NCI-H460 (cell line): ENCODE measurements at regions not wholly inside any gene's neighbourhood (a gene's known extent, or its start where the extent isn't known, plus 50 kb on each side); places are given as distances from the start of the nearest gene placed in this dataset.
"Not testable (repeated sequence)": the region's sequence is repeated elsewhere in the genome, so short reads cannot be mapped to it uniquely, and the experiment has no call there.

Experiments used
- DNase-seq: peaks from one replicate; pipeline ENCODE4 v3.0.0-alpha.2; 2016; ENCODE audit warnings: low read depth; ENCODE audit errors: extremely low read depth

DNA sequence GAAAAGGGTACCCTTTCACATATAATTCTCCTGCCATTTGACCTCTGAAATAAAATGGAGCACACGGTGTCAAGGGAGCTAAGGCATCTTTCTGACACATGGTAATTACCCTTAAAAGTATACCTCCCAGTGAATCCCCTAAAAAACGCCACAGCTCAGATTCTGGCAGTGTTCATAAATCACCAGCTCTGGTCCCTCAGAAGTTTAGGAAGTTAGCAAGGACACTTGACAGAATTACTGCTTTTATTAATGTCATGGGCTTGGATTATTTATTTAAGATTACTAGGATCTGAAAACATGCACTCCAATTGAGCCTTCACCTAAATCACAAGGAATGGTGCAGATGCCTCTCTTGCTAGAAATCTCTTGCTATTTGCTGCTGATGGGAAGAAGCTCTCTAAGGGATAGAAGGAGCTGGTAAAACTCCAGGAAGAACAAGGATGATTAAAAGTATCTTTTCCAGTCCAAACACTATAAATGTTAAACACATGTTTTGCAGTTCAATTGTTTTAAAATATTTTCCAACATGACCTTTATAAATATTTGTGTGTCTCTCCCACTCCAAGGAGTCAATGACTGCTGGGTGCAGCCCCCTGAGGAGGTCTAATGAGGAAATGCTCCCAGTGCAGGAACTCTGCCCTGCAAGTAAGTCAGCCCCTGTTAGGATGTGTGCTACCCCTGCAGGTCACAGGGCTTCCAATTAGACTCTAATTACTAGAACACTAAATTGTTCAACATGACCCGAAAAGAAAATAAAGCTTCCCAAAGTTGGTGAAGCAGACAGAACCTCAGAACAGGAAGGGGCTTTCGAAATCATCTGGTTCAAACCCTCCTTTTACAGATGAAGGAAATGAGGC lies 230.3 kb downstream of the TFAP2A start:
- DNase-seq, result no peak

- no peak for DNase-seq
Observed at GRCh38 chr6:10180138-10181074, 234.5 kb downstream of the TFAP2A start.

- DNase-seq, result no peak
Observed at GRCh38 chr6:10177704-10178103, 237.2 kb downstream of the TFAP2A start.

GRCh38 chr6:10175362-10175761 lies 239.5 kb downstream of the TFAP2A start:
- DNase-seq, result no peak

GRCh38 chr6:10174761-10175160 lies 240.1 kb downstream of the TFAP2A start:
- DNase-seq, result no peak

- DNase-seq, result no peak
Observed at GRCh38 chr6:10174056-10174455, 240.8 kb downstream of the TFAP2A start.

DNA sequence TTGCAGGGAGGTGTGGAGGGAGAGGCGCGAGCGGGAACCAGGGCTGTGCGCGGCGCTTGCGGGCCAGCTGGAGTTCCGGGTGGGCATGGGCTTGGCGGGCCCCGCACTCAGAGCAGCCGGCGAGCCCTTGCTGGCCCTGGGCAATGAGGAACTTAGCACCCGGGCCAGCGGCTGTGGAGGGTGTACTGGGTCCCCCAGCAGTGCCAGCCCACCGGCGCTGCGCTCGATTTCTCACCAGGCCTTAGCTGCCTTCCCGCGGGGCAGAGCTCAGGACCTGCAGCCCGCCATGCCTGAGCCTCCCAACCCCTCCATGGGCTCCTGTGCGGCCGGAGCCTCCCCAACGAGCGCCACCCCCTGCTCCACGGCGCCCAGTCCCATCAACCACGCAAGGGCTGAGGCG lies 243.2 kb downstream of the TFAP2A start:
- not testable (repeated sequence) for DNase-seq

- no peak for DNase-seq
Observed at GRCh38 chr6:10170816-10171215, 244.1 kb downstream of the TFAP2A start.

- DNase-seq, result no peak
Observed at GRCh38 chr6:10166031-10166430, 248.8 kb downstream of the TFAP2A start.

- DNase-seq, result no peak
Observed at GRCh38 chr6:10163203-10163962, 251.5 kb downstream of the TFAP2A start.

GRCh38 chr6:10156875-10157274 lies 258.0 kb downstream of the TFAP2A start:
- no peak for DNase-seq

DNA sequence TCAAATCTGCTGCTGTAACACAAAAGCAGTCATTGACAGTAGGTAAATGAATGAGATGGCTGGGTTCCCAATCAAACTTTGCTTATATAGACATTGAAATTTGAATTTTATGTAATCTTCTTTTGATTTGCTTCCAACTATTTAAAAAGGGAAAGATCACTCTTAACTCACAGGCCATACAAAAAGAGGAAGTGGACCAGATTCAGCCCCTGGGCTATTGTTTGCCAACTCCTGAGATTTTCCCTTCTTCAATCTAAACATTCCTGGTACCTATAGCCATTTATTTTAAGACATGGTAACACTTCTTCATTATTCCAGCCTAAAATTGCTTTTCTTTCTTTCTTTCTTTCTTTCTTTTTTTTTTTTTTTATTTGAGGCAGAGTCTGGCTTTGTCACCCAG lies 260.6 kb downstream of the TFAP2A start:
- no peak for DNase-seq

DNA sequence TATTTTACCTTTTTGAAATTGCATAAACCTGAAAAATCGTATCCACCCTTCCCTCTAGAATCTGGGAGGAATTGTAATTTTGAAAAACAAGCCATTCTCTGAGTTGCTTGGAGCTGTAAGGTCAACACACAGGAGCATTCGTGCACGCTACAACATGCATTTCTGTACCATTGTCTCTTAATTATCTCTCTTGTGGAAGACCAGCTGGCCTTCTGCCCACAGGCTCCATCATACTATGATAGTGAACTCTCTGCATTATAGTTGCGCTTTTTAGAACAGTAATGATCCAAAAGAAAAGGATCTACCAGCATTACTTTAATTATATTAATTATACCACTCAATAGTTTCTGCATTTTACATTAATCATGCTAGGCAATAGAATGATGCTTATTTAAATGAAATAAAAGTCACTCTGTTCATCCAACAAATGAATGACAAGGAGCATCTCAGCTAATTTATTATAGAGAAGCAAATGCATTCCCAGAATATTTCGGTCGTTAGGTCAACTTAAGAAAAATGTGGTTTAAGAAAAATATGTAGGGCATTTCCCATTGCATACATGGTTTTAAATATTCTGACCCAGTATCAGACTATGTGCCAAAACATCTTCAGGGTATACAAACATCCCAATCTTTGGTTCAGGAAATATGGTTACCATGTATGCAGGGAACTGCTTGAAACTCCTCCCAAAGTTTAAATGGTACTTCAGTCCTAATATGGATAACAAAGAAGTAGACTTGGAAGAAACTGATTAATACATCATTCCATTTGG lies 263.5 kb downstream of the TFAP2A start:
- DNase-seq, result no peak

GRCh38 chr6:10149603-10150002 lies 265.3 kb downstream of the TFAP2A start:
- DNase-seq, result no peak

DNA sequence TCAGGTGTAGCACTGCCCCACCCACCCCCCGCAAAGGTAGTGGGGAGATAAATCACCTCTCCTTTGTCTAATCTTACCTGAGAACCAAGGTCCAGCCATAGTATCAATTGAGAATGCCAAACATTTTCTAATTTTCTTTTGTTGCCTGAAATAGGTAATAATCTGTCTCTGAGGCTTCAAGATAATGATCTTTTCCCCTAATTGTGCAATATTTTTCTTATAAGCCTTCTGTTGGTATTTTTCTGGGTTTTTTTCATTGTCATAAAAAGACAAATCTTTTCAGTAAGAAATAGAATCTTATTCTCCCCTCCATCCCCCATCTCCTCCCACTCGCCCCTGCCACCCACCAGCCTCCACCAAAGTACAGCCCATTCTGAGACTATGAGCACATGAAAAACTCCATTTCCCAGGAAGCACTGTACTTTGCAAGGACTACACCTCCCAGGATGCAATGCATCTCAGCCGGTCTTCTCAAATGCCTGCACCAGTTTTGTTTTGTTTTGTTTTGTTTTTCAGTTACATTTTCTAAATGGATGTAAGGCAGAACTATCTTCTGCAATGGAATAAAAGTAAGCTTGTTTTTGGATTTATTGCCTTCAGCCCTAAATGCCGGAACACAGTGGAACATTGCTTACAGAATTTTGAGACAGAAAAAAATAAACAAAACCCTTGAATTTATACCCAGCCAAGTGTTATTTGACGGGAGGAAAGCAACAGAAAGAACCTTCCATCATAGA lies 268.0 kb downstream of the TFAP2A start:
- DNase-seq, result no peak

DNA sequence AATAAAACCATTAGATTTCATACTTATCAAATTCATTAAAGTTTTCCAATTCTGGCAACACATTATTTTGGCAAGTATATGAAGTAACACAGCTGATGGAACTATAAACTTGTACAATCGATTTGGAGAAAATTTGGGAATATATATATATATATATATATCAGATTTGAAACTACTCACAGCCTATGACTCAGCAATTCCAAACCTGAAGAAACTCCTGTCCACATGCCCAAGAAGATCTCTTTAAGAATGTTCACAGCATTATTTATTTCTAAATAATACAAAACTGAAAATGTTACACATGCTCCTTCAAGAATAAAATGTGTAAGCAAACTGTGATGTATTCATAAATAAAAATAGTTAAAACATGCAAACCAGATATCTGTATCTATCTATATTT lies 270.1 kb downstream of the TFAP2A start:
- DNase-seq, result no peak

GRCh38 chr6:10141746-10142443 lies 273.0 kb downstream of the TFAP2A start:
- DNase-seq, result peak; percentile 29

GRCh38 chr6:10140824-10141223 lies 274.1 kb downstream of the TFAP2A start:
- peak; percentile 76 for DNase-seq

GRCh38 chr6:10140136-10140535 lies 274.7 kb downstream of the TFAP2A start:
- peak; percentile 37 for DNase-seq
